ENCODE measurements at regions not wholly inside any gene's neighbourhood (a gene's known extent, or its start where the extent isn't known, plus 50 kb on each side); places are given as distances from the start of the nearest gene placed in this dataset.

GRCh38 chr20:24871480-24872213 is 77.4 kb upstream of the CST7 start:
- no peaks in the 10 kb centered on the region for H3K9me3 Mint-ChIP-seq

GRCh38 chr20:24872291-24873024 is 76.6 kb upstream of the CST7 start:
- H3K27me3 Mint-ChIP-seq: peaks cover 0 to 22% (median 3%) of the 10 kb centered on the region in 5 donors
- POLR2A ChIA-PET: no interaction called here

More at GRCh38 chr20:24871480-24872213, 77.4 kb upstream of the CST7 start:
- POLR2A ChIA-PET: no interaction called here
- H3K4me1 Mint-ChIP-seq: peaks cover 0 to 8% (median 1%) of the 10 kb centered on the region in 4 donors
- ATAC-seq (no peak), DNase-seq (no peak)
- no peaks in the 10 kb centered on the region for H3K36me3 Mint-ChIP-seq
- peaks cover 0 to 22% (median 3%) of the 10 kb centered on the region in 5 donors for H3K27me3 Mint-ChIP-seq
- H3K27ac Mint-ChIP-seq: no peak overlapping the region
- no peak overlapping the region for H3K4me3 Mint-ChIP-seq

GRCh38 chr20:24873025-24873620 is 75.9 kb upstream of the CST7 start:
- H3K27me3 Mint-ChIP-seq: peaks cover 0 to 22% (median 3%) of the 10 kb centered on the region in 5 donors
- no peak overlapping the region for H3K4me3 Mint-ChIP-seq
- DNase-seq (no peak), ATAC-seq (no peak)
- no peaks in the 10 kb centered on the region for H3K36me3 Mint-ChIP-seq
- peaks cover 0 to 8% (median 1%) of the 10 kb centered on the region in 4 donors for H3K4me1 Mint-ChIP-seq
- POLR2A ChIA-PET: no interaction called here
- H3K27ac Mint-ChIP-seq: no peak overlapping the region
- H3K9me3 Mint-ChIP-seq: no peaks in the 10 kb centered on the region

More at GRCh38 chr20:24872291-24873024, 76.6 kb upstream of the CST7 start:
- no peak for ATAC-seq
- H3K4me1 Mint-ChIP-seq: peaks cover 0 to 8% (median 1%) of the 10 kb centered on the region in 4 donors
- H3K36me3 Mint-ChIP-seq: no peaks in the 10 kb centered on the region
- no peak overlapping the region for H3K4me3 Mint-ChIP-seq
- no peak for DNase-seq
- H3K27ac Mint-ChIP-seq: peak overlapping the region in 1 of 10 donors; percentile 64
- H3K9me3 Mint-ChIP-seq: no peaks in the 10 kb centered on the region

GRCh38 chr20:24875078-24875477 is 74.0 kb upstream of the CST7 start:
- Mint-ChIP-seq H3K4me3 (no peak overlapping the region), H3K36me3 (no peaks in the 10 kb centered on the region), H3K27me3 (peaks cover 0 to 22% (median 6%) of the 10 kb centered on the region in 5 donors), H3K9me3 (no peaks in the 10 kb centered on the region), H3K4me1 (peaks cover 0 to 8% (median 1%) of the 10 kb centered on the region in 4 donors), H3K27ac (no peak overlapping the region)
- DNase-seq (no peak), ATAC-seq (no peak)
- POLR2A ChIA-PET: no interaction called here

DNA sequence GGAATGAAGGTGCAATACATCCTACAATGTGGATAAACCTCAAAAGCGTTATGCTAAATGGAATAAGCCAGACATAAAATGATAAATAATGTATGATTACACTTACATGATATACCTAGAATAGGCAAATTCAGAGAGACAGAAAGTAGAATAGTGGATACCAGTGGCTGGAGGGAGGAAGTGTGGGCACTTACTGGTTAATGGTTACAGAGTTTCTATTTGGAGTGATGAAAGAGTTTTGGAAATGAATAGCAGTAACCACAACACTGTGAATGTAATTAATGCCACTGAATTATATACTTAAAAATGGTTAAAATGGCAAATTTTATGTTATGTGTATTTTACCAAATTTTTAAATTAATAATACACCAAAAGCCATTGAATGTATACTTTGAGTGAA is 71.4 kb upstream of the CST7 start:
- ATAC-seq (no peak), DNase-seq (no peak)
- Mint-ChIP-seq H3K27ac (no peak overlapping the region), H3K9me3 (peaks cover 0 to 6% (median 0%) of the 10 kb centered on the region in 9 donors), H3K4me1 (peaks cover 0 to 5% (median 0%) of the 10 kb centered on the region in 4 donors), H3K27me3 (peaks cover 0 to 15% (median 6%) of the 10 kb centered on the region in 5 donors), H3K4me3 (no peak overlapping the region), H3K36me3 (peaks cover 0 to 1% (median 0%) of the 10 kb centered on the region in 3 donors)
- POLR2A ChIA-PET: no interaction called here

GRCh38 chr20:24878657-24879056 is 70.4 kb upstream of the CST7 start:
- no peak for DNase-seq
- peaks cover 0 to 11% (median 7%) of the 10 kb centered on the region in 3 donors for H3K36me3 Mint-ChIP-seq
- no peak overlapping the region for H3K27ac Mint-ChIP-seq
- ATAC-seq: no peak
- H3K27me3 Mint-ChIP-seq: peaks cover 0 to 21% (median 6%) of the 10 kb centered on the region in 5 donors
- POLR2A ChIA-PET: no interaction called here
- peaks cover 0 to 16% (median 7%) of the 10 kb centered on the region in 9 donors for H3K9me3 Mint-ChIP-seq
- no peak overlapping the region for H3K4me3 Mint-ChIP-seq
- peaks cover 0 to 2% (median 0%) of the 10 kb centered on the region in 4 donors for H3K4me1 Mint-ChIP-seq

- Mint-ChIP-seq H3K36me3 (peaks cover 0 to 16% (median 13%) of the 10 kb centered on the region in 3 donors), H3K27me3 (peaks cover 0 to 15% (median 4%) of the 10 kb centered on the region in 5 donors), H3K27ac (no peak overlapping the region), H3K4me1 (no peaks in the 10 kb centered on the region), H3K4me3 (no peak overlapping the region), H3K9me3 (peaks cover 0 to 23% (median 13%) of the 10 kb centered on the region in 9 donors)
- ATAC-seq (no peak), DNase-seq (no peak)
- POLR2A ChIA-PET: no interaction called here
These were observed 69.2 kb upstream of the CST7 start for GRCh38 chr20:24879875-24880274.

GRCh38 chr20:24880356-24880755 is 68.7 kb upstream of the CST7 start:
- no peak overlapping the region for H3K27ac Mint-ChIP-seq
- H3K4me3 Mint-ChIP-seq: no peak overlapping the region
- ATAC-seq: no peak
- H3K27me3 Mint-ChIP-seq: peaks cover 0 to 15% (median 4%) of the 10 kb centered on the region in 5 donors
- POLR2A ChIA-PET: no interaction called here
- peaks cover 0 to 16% (median 13%) of the 10 kb centered on the region in 3 donors for H3K36me3 Mint-ChIP-seq
- H3K4me1 Mint-ChIP-seq: no peaks in the 10 kb centered on the region
- no peak for DNase-seq
- peaks cover 0 to 23% (median 13%) of the 10 kb centered on the region in 9 donors for H3K9me3 Mint-ChIP-seq

- Mint-ChIP-seq H3K27ac (no peak overlapping the region), H3K9me3 (peaks cover 0 to under 1% (median 0%) of the 10 kb centered on the region in 9 donors), H3K27me3 (peaks cover 0 to 3% (median under 1%) of the 10 kb centered on the region in 5 donors), H3K36me3 (no peaks in the 10 kb centered on the region), H3K4me1 (peaks cover 0 to under 1% (median 0%) of the 10 kb centered on the region in 4 donors), H3K4me3 (no peak overlapping the region)
- no peak for ATAC-seq
- POLR2A ChIA-PET: no interaction called here
- no peak for DNase-seq
These were observed 58.8 kb upstream of the CST7 start for GRCh38 chr20:24890286-24890685.

GRCh38 chr20:24891546-24892393 is 57.3 kb upstream of the CST7 start:
- H3K9me3 Mint-ChIP-seq: peaks cover 0 to 7% (median 0%) of the 10 kb centered on the region in 9 donors
- no peak overlapping the region for H3K4me3 Mint-ChIP-seq
- ATAC-seq (no peak), DNase-seq (no peak)
- POLR2A ChIA-PET: no interaction called here
- H3K36me3 Mint-ChIP-seq: no peaks in the 10 kb centered on the region
- no peak overlapping the region for H3K27ac Mint-ChIP-seq
- H3K4me1 Mint-ChIP-seq: peaks cover 0 to 3% (median 0%) of the 10 kb centered on the region in 4 donors
- H3K27me3 Mint-ChIP-seq: peaks cover 0 to 4% (median 0%) of the 10 kb centered on the region in 5 donors

GRCh38 chr20:24892522-24892921 is 56.5 kb upstream of the CST7 start:
- POLR2A ChIA-PET: no interaction called here
- Mint-ChIP-seq H3K9me3 (peaks cover 0 to 8% (median 0%) of the 10 kb centered on the region in 9 donors), H3K4me3 (no peak overlapping the region), H3K27ac (no peak overlapping the region), H3K27me3 (peaks cover 0 to 4% (median 0%) of the 10 kb centered on the region in 5 donors), H3K4me1 (peaks cover 0 to 3% (median 0%) of the 10 kb centered on the region in 4 donors), H3K36me3 (no peaks in the 10 kb centered on the region)
- no peak for ATAC-seq
- DNase-seq: peak in 1 of 10 donors; percentile 54

DNA sequence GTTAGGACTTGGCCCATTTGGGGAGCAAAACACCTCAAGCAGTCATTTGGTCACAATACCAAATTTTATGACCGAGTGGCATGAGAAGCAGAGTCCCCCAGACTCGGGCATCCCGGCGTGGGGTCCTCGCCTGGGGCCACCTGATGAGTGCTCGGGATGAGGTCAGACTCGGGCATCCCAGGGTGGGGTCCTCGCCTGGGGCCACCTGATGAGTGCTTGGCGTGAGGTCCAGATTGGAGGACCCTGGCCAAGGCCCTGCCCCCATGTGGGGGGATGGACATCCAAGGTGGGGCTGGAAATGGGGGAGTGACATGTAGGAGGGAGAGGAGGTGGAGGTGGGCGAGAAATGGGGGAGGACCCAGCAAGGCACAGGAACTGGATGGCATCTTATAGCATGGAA is 56.1 kb upstream of the CST7 start:
- Mint-ChIP-seq H3K9me3 (peaks cover 0 to 11% (median 0%) of the 10 kb centered on the region in 9 donors), H3K27me3 (peaks cover 0 to 4% (median 0%) of the 10 kb centered on the region in 5 donors), H3K27ac (no peak overlapping the region), H3K4me1 (peaks cover 0 to 3% (median 0%) of the 10 kb centered on the region in 4 donors), H3K36me3 (no peaks in the 10 kb centered on the region), H3K4me3 (no peak overlapping the region)
- no peak for ATAC-seq
- POLR2A ChIA-PET: no interaction called here
- no peak for DNase-seq

All from naive thymus-derived CD8-positive, alpha-beta T cell (primary cell).